SH-SY5Y (cell line): ENCODE measurements at regions not wholly inside any gene's neighbourhood (a gene's known extent, or its start where the extent isn't known, plus 50 kb on each side); places are given as distances from the start of the nearest gene placed in this dataset.

Source experiments
- GATA2 ChIP-seq: IDR thresholded peaks from 2 replicates; pipeline ENCODE4 v1.6.1; 2011; ENCODE audit warnings: mild to moderate bottlenecking, low read depth, low read length
- GATA3 ChIP-seq: IDR thresholded peaks from 2 replicates; pipeline ENCODE4 v1.6.1; 2011; ENCODE audit warnings: low read depth, mild to moderate bottlenecking, low read length, moderate library complexity

DNA sequence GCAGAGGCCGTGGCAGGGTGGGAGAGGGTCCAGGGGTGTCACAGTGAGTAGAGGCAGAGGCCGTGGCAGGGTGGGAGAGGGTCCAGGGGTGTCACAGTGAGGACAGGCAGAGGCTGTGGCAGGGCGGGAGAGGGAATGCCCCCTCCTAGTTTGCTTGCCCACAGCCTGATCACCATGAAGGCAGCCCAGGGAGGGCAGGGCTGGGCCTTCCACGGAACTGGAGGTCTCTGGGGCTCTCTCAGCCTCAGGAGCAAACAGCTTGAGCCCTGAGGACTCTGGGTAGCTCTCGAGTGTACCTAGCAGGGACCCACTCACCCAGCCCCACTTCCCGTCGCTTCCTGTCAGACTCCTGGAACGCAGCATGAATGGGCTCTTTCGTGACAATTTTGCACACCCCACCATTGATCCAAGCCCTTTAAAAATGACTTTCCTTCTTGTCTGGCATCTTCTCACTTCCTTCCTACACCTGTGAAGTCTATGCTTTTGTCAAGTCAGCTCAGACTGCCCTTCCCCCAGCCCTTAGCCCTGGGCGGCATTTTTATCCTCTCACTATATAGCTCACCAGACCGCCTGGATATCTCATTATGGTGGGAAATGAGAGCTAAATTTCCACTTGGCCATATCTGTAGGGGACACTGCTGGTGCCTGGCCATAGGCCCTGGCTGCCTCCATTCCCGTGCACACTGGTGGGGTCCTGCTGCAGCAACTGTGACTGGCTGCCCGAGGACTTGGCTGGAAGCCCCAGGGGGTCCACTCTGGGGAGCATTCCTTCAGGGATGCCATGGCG is 140.3 kb downstream of the CDC5L start:
- TF ChIP-seq GATA3 (no peak), GATA2 (no peak)

DNA sequence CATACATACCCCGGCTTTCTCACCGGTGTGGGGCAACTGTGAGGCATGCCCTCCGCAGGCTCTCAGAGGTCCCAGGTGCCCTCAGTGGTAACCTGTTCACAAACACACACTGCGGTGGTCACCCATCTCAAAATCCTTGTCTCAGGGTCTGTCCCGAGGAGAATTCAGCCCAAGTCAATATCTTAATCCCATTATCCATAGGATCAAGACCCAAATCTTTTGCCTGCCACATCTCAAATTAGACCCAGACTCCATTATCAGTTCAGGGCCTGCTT is 140.8 kb downstream of the CDC5L start:
- TF ChIP-seq GATA2 = no peak
- TF ChIP-seq GATA3 = no peak

DNA sequence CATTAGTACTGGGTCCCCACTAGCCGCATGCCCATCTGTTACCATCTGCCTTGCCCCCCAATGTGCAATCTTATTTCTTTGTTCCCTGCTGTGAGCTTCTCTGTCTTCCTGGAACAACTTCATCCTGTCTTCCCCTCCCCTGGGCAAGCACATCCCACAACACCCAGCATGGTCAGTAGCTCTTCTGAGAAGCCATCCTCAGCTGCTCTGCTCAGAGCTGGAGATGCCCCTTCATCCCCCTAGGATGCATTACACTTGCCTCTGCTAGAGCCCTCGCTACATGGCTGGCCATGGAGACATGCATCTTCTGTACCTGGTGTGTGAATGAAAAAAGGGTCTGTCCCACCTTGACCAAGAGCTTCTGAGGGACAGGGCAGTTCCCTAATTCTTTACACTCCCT is 141.2 kb downstream of the CDC5L start:
- TF ChIP-seq GATA2 = no peak
- no peak for TF ChIP-seq GATA3

DNA sequence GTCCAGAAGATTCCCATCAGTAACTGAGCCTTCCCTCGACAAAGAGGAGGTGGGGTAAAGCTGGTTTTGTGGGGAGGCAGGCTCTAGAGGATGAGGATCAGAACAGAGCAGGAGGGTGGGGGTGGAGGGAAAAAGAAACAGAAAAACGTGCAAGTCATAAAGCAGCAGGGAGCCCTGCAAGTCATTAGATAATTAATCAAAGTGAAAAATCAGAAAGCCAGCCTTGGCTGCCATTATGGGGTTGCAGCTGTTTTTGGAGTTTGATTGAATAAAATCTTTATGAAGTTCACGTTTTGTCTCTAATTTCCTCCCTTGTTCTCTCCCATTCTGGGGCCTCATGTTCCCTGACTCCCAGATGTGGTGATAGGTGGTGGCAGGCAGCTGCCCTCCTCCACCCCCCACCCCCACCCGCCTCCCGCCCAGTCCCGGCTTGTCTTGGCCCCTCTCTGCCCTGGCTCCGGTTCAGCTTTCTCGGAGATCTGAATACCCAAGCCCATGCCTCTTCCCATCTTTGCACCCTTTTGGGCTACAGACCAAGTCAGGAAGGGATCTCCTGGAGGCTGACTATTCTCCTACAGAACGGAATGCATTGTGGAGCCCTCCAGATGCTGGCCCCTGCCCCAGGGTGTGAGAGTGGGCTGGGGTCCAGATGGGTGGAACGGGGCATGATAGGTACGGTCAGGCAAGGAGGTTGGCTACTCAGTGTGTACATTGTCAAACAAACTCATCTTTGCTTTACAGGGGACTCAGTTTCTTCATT is 141.8 kb downstream of the CDC5L start:
- no peak for TF ChIP-seq GATA3
- TF ChIP-seq GATA2 = no peak

DNA sequence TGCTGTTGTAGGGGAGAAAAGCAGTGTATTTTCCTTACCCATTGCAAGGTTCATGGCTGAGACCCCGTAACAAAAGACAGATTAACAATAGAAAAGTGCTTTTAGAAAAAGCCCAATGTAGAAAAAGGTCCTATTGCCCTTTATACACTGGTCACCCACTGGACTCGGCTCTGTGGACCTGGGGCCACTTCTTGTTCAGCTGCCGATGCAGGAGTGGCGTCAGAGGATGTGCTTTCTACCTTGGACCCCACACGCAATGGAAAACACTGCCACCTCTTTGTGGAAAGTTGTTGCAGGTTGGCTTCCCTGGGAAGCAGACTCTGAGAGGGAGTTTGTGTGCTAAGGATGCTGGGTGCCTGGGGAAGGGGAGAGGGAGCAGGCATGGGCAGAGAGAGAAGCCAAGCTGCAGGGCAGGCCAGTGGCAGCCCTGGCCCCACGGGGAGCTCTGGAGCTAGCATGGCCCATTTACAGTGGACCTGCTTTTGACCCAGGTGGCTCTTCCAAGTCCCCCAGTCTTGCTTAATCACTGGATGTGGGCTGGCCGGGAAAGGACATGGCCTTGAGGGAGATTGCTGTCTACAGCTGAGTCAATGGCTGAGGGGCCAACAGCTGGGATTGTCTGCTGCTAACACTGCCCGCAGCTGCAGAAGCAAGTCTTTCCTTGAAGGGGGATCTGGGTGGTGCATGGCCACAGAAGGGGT is 142.9 kb downstream of the CDC5L start:
- TF ChIP-seq GATA3 (no peak), GATA2 (no peak)

DNA sequence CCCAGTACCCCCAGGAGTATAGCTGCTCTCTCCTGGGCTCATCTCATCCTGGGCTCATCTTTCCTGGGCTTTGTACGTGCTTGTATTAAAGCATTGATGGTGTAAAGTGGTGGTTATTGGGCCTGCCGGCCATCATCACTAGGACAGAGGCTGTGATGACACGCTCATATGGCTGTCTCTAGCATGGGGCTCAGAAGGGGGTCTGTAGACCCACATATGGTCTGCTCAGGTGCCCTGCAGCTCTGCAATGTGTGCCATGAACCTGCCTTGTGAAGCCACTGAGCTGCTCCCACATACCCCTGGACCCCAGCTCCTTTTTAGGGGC is 143.4 kb downstream of the CDC5L start:
- TF ChIP-seq GATA3 (no peak), GATA2 (no peak)

DNA sequence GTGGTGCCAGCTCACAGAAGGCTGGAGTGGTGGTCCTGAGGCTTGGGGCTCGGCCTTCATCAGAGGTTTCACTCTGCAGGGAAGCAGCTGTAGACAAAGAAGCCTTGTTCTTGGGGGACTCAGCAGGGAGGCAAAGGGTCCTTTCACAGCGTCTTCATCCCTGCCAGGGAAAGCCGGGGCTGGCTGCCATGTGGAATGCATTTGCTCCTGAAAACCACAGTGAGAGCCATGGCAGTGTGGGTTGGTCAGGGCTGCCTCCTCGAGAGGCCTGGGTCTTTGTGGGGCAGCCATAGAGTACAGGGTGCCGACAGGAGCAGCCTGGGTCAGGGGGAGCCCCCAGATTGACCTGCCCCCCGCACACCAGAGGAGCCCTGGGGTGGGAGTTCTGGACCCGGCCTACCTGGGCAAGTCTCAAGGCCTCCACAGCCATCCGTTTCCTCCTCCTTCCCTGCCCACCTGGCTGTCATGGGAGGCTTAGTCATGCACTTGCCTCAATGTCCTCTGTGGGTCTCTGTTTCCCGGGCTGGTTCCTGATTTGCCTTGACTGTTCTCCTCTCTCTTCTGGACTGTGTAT is 144.0 kb downstream of the CDC5L start:
- no peak for TF ChIP-seq GATA2
- no peak for TF ChIP-seq GATA3

DNA sequence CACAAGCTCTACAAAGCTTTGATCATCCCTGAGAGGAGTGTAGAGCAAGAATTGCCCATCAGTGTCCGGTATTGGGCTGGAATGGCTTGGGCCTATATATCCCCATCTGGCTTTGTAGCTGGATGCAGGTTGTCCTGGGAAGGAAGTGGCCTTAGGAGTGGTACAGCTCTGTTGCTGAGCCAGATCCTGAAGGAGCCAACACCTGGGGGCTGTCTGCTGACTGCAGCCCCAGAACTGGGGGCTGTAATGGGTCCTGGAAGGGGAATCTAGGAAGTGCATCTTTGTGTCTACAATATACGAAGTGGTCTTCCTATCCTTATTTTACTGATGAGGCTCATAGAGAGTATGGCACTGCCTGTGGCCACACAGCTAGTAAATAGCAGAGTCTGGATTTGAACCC is 145.9 kb downstream of the CDC5L start:
- TF ChIP-seq GATA2 = no peak
- TF ChIP-seq GATA3 = no peak

DNA sequence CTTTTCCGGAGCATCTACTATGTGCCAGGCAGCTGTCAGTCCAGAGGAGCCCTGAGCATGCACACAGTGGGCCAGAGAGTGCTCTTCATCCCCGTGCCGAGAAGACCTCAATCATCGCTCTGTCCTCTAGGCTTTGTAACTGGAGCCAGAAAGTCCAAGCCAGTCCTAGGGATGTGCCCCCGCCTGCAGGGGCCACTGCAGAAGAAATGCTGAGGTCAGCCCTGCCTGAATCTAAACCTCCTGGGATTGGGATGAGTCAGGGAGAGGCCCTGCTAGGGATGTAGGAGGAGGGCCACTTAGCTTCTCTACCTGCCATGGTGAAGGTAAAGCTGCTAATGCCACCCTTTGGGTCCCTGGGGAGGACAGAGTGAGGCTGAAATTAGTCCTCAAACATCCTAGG is 146.8 kb downstream of the CDC5L start:
- TF ChIP-seq GATA3 = no peak
- TF ChIP-seq GATA2 = no peak

DNA sequence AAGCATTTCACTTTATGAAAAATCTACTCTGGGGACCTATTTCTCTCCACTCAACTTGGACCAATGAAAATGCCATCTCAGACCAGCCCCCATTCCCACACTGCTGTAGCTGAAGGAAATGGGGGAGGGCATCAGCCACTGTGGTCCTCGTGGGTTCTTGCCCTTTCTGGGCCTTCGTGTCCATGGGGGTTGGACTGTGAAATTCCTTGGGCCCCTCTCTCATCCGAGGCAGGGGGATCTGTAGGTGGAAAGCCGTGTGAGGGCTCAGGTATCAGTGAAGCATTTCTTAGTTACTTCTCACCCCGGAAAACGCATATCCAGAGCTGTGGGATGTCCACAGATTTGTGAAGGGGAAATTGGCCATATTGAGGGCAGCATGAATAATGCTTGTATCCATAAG is 147.9 kb downstream of the CDC5L start:
- TF ChIP-seq GATA2 (no peak), GATA3 (no peak)

DNA sequence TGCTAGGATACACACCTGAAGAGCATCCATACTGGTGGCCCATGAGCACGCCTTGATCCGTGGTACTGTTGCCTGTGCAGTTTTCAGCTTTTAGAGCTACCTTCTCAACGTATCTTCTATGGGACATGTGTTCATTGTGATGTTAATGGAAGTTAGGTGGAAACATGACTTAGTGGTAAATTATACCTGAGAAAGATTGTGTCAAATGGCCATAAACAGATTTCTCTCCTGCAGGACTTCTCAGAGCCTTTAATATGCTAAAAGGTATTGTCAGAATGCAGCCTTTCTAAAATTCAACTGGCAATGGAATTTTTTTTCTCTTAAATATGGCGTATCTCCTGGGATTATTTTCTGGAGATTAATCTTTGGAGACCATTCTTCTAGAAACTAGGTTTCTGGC is 148.5 kb downstream of the CDC5L start:
- no peak for TF ChIP-seq GATA3
- no peak for TF ChIP-seq GATA2

DNA sequence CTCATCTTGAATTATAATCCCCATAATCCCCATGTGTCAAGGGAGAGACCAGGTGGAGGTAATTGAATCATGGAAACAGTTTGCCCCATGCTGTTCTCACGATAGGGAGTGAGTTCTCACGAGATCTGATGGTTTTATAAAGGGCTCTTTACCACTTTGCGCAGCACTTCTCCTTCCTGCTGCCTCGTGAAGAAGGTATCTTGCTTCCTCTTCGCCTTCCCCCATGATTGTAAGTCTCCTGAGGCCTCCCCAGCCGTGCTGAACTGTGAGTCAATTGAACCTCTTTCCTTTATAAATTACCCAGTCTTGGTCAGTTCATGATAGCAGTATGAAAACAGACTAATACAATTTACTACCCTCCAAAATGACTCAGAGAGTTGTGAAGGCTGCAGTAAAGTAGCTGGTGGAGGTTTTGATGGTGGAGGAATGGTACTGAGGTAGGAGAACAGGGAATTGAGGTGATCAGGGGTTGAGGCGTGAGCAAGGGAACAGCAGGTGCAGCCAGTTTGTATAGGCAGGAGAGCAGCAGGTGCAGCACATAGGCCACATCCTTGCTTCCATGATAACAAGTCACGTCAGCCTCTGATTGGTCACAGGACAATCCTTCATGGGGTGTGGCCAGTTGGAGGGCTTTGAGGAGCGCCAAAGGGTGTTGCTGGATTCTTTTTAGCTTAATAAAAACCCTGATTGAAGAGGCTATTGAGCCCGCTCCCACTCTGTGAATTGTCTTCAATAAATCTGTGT is 150.0 kb downstream of the CDC5L start:
- TF ChIP-seq GATA3 (no peak), GATA2 (no peak)

DNA sequence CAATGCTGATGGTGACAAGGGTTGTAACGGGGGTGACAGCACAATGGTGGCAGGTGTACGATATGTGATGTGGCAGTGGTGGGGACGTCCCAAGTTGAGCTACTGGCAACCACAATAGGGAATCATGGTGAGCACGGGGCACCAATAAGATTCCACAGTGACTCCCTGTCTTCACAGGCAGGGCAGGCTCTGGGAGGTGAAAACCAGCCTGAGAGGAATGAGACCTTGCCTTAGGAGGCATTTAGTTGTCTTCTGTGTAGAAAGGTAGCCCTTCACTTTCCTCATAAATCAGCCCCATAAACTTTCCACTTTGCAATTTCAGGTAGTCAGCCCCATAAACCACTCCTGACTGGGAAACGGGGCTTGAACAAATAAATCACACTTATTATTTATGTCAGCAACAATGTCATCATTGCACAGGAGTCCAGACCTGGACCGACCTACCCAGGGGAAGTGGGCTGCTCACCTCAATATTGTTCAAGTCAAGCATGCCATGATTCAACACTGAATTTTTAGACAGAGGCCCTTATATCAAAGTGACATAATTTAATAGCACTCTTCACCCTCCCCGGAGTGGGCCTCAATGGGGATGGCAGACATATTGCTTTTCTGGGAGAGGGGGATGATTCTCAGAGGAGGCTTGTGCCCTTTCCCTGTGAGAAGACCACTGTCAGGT is 150.8 kb downstream of the CDC5L start:
- no peak for TF ChIP-seq GATA3
- no peak for TF ChIP-seq GATA2

DNA sequence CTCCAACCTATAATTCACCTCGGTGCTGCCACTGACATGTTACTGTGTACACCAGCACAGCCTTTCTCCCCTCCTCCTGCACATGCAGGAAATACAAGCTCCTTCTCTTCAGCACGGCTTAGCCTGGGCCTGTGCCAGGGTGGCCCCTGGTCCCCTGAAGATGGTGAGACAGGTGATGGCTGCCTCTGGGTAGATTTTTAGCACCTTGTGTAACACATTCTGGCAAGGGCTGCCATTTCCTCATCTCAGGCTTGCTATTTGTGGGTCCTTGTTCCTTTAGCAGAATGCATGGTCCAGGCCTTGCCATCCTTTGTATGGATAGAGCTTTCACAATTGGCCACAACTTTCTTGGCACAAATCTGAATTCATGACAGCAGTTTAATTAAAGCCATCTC is 151.3 kb downstream of the CDC5L start:
- TF ChIP-seq GATA2 (no peak), GATA3 (no peak)
